Glomerular visceral epithelial cell (primary cell): ENCODE measurements at regions not wholly inside any gene's neighbourhood (a gene's known extent, or its start where the extent isn't known, plus 50 kb on each side); places are given as distances from the start of the nearest gene placed in this dataset.
A peak's percentile ranks its signal among the peaks of the same experiment; 100 is the strongest.

Experiments used
- DNase-seq: peaks from one replicate; pipeline ENCODE4 v3.0.0-alpha.2; 2016; ENCODE audit errors: extremely low spot score

DNA sequence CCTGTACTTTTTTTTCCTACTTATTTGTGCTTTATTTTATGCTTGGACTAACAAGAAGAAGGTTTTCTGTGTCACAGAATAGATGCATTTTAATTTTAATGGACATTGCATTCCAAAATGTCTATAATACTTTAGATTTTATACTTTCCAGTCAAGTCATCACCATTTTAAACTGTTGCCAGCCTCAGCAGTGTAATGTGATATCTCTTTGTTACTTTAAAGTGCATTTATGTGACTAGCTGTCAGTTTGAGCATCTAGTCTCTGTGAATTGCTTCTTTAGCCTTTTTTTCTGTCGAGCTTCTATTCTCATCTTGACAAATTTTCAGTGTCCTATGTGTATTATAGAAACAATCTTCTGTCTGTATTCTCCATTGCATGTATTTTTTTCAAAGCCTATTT, 511.4 kb upstream of the CBLB start:
- DNase-seq = no peak

GRCh38 chr3:106381286-106381938, 512.6 kb upstream of the CBLB start:
- DNase-seq = no peak

- no peak for DNase-seq
Measured at GRCh38 chr3:106381939-106382335, 513.1 kb upstream of the CBLB start.

GRCh38 chr3:106386050-106386449, 517.2 kb upstream of the CBLB start:
- DNase-seq = no peak

DNA sequence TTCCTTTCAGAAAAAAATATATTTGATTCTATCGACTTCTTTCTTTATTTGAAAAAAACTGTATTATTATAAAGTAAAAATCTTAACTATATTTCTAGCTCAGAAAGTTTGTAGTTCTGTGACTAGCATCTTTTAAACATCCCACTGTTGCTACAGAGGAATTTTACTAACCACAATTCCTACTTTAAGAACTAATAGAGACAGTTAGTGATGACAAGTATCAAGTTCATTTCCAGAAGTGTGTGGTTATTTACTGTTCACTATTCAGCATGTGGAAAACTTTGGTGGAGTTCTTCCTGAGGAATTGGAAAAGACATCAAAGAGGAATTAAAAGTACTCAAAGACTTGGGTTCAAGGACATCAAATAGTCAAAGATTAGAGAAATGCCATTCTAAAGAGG, 524.1 kb upstream of the CBLB start:
- no peak for DNase-seq

DNA sequence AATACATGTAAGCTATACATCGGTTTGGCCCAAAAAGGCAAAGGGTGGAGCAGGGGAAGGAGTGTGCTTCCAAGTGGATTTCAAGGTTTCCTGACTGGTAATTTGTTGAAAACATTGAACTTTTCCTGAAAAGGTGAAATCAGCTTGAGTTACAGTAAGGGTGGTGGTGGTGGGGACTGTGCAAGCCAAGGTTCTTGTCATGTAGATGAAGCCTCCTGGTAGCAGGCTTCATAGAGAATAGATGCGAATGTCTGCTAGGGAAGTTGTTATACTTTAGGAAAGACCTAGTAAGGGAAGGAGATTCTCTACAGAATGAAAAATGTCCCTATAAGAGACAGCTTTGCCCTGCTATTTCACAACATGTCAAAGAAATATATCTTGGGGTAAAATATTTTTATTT, 528.2 kb upstream of the CBLB start:
- no peak for DNase-seq

DNA sequence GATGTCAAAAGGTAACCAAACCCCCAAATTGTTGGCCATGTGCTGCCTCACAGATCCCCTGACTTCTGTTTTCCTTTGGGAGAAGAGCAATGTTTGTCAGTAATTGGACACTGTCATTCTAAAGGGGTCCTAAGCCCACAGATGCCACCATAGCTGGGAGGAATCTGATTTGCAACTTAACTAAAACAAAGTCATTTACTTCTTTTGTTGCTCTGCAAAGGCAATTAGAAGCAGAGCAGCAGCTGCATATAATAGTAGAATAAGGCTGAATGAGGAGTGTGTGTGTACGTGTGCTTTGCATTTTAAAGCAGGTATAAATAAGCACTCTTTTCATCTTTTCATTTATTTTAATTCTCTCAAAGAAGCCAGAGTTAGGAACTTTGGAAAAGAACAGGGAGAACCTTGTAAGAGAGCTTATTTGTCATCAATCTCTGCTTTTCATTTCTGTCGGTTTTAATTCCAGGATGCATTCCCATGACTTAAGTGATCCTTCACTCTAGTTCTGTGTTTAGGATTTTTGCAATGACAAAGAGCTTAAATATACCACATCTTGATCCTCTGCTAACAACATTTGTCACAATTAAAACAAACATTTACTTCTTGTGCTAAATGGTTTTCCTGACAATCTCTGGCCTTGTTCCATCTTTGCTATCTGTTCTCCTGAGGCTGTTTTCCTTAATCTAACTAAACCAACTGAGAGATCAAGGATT, 530.2 kb upstream of the CBLB start:
- DNase-seq = no peak

- DNase-seq = no peak
Measured at GRCh38 chr3:106399761-106400160, 530.9 kb upstream of the CBLB start.

DNA sequence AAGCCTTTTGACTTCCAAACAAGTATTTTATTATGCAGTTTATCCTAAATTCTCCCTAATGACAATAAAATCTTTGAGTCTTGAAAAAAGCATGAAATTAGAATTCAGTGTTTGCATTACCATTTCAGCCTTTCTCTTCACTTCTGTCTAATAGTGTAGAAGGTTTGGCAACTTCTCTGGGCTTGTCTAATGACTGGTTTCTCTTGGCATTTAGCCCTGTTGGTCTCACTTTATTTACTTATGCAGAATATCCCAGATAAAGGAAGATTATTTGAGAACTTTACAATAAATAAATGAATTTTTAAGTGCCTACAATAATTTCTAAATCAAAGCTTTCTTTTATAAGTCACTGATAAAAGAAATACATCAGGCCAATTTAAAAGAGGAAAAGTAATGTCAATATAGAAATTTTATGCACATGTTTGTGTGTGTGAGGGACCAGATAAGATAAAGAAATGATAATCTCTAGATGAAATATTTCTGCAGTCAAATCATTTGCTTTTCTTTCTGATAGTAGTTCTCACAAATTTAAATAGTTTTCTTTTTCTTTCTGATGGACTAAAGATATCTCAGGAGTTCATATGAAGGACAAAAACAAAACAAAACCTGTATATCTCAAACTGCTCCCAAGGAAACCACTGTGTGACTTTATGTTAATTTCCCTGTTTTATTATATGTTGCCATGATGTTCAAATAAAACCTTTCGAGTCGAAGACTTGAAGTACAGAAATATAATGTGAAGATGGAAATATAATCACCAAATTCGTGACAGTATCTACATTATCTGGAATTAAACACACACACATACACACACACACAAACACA, 533.1 kb upstream of the CBLB start:
- DNase-seq = no peak

DNA sequence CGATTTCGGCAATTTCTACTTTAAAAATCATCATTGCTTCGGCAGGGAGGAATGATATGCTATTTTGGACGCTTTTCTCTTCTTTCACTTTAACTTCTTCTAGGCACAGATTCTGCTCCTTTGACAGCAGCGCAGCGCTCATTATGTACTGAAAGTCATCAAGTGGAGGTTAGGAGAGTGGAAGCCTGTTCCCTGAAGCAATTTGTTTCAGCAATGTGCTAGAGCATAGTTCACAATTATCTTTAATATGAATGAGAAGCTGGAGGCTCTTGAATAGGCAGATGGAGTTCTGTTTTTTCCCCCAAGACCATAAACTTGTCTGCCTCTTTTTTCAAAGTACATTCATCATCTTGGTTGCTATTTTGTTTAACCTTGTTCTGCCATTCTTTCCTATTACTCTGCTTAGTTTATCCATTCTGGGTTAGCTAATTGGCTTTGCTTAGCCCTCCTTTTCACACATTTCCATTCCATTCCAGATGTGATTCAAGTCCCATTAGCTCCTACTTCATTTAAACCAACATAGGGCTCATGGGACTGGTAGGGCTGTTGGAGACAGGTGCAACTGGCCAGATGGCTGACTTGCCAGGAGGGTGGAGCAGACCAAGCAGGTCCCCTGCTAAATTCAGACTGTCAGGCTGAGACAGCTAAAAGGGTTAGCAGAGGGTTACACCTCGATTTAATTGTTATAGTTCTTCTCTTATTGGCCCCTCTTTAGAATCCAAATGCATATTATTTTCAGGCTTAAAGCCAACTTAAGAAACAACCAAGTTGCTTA, 534.7 kb upstream of the CBLB start:
- no peak for DNase-seq

GRCh38 chr3:106413683-106414082, 544.9 kb upstream of the CBLB start:
- no peak for DNase-seq

DNA sequence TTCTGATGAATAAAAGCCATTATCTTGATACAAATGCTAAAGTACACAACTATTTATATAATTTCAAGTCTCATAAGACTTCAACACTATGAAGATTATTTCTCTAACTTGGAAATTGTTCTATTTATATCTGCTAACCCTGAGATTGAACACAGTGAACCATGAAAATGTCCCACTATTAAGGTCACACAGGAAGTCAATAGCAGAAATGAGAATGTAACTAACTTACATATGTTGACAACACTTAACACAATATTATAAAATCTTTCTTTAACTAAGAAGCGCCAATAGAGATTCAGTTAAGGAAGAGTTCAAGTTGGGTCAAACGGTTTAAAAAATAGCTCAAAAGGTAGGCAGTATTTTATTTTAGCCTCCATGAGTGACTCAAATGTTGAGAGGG, 551.8 kb upstream of the CBLB start:
- no peak for DNase-seq

GRCh38 chr3:106421426-106421825, 552.6 kb upstream of the CBLB start:
- no peak for DNase-seq

DNA sequence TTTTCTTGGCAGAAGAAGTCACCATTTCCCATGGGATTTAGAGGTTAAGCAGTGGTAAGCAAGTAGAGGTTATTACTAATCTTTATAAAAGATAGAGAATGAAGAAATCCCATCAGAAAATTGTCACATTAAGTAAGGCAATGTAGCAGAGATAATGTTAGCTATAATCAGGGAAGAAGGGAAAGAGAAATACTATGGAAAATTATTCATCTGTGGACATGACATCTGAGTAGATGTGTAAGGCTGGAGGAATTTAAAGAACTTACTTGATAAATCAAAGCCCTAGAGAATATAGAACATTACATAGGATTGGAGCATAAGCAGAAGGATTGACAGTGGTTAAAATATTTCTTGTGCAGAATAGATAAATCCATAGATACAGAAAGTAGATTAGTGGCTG, 553.1 kb upstream of the CBLB start:
- DNase-seq = peak; percentile 6

DNA sequence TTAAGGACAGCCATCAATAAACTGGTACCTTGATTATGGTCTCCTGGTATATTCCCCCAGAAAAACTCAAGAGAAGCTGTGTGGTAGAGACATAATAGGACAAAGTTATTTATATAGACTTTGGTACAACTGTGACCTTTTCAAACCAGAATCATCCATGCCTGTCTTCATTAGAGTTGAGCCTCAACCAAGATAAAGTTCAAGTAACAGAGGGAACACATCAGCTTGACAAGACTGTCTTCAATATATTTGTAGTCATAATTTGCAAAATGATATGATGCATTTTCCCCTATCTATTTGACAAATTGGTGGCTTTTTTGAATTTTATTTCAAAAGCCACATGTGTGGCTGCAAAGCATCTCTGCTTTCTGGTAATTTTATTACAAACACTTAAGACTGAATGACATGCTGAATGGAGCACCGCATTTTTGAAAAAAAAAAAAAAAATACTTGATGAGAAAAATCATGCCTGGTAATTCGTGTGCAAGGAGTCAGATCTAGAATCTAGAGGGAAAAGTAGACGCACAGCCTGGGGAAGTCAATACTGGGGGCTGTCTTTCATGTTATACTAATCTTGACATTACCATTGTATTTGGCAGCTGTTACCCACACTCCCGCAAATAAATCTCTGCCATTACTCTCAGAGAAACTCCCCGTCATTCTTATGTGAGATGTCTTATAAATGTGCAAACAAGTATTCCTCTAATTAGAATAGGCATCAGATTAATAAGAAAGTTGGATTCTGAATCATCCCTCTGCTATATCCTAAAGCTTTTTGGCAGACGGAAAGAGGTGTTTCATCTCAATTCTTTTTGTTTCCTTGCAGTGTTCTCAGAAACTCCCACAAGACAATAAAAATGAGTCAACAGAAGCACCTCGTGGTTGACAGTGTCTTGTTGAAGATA, 554.8 kb upstream of the CBLB start:
- no peak for DNase-seq

- DNase-seq = no peak
Measured at GRCh38 chr3:106425026-106425425, 556.2 kb upstream of the CBLB start.

GRCh38 chr3:106425916-106426315, 557.1 kb upstream of the CBLB start:
- no peak for DNase-seq

DNA sequence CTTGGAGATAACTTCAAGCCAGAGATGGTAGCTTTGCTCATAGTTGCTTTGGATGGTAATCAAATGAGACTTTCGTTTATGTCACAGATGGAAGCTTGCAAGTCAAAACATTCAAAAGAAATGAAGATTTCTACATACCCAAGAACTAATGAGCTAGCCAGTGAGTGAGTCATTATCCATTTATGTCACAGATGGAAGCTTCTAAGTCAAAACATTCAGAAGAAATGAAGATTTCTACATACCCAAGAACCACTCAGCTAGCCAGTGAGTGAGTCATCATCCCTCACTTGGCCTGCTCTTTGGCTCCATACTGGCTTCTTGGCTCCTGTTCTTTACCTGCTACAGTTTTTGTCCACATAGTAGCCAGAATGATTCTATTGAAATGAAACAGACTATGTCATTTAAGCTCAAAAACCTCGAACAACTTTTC, 559.8 kb upstream of the CBLB start:
- peak; percentile 93 for DNase-seq

- DNase-seq = no peak
Measured at GRCh38 chr3:106431721-106432120, 562.9 kb upstream of the CBLB start.

GRCh38 chr3:106435899-106436453, 567.2 kb upstream of the CBLB start:
- DNase-seq = no peak

GRCh38 chr3:106438887-106439286, 570.1 kb upstream of the CBLB start:
- no peak for DNase-seq
